ENCODE measurements at regions not wholly inside any gene's neighbourhood (a gene's known extent, or its start where the extent isn't known, plus 50 kb on each side); places are given as distances from the start of the nearest gene placed in this dataset.
"Not testable (repeated sequence)": the region's sequence is repeated elsewhere in the genome, so short reads cannot be mapped to it uniquely, and the experiment has no call there.

- H3K27me3 Mint-ChIP-seq = peaks cover 8% of the 10 kb centered on the region
- H3K4me3 Mint-ChIP-seq = peak overlapping the region; percentile 87
- peak; percentile 62 for ATAC-seq
- H3K9me3 Mint-ChIP-seq = no peaks in the 10 kb centered on the region
- peaks cover 10% of the 10 kb centered on the region for H3K4me1 Mint-ChIP-seq
- H3K36me3 Mint-ChIP-seq = no peaks in the 10 kb centered on the region
- H3K27ac Mint-ChIP-seq = peak overlapping the region; percentile 86
Measured at GRCh38 chr15:77944002-77944867, 133.3 kb downstream of the TBC1D2B start.

- H3K36me3 Mint-ChIP-seq = no peaks in the 10 kb centered on the region
- H3K27me3 Mint-ChIP-seq = peaks cover 8% of the 10 kb centered on the region
- H3K4me1 Mint-ChIP-seq = peaks cover 10% of the 10 kb centered on the region
- no peak overlapping the region for H3K4me3 Mint-ChIP-seq
- no peak overlapping the region for H3K27ac Mint-ChIP-seq
- ATAC-seq = no peak
- no peaks in the 10 kb centered on the region for H3K9me3 Mint-ChIP-seq
Measured at GRCh38 chr15:77942611-77943211, 134.8 kb downstream of the TBC1D2B start.

- ATAC-seq = peak; percentile 24
- H3K36me3 Mint-ChIP-seq, H3K27ac Mint-ChIP-seq, H3K4me3 Mint-ChIP-seq, H3K4me1 Mint-ChIP-seq, H3K9me3 Mint-ChIP-seq, H3K27me3 Mint-ChIP-seq: not testable (repeated sequence)
Measured at GRCh38 chr15:77941090-77941827, 136.3 kb downstream of the TBC1D2B start.

GRCh38 chr15:77940381-77940947 is 137.0 kb downstream of the TBC1D2B start:
- Mint-ChIP-seq H3K36me3 (no peaks in the 10 kb centered on the region), H3K27ac (no peak overlapping the region), H3K27me3 (no peaks in the 10 kb centered on the region), H3K4me3 (no peak overlapping the region), H3K9me3 (no peaks in the 10 kb centered on the region), H3K4me1 (peaks cover 10% of the 10 kb centered on the region)
- ATAC-seq = no peak

- ATAC-seq = peak; percentile 28
- H3K36me3 Mint-ChIP-seq = no peaks in the 10 kb centered on the region
- H3K9me3 Mint-ChIP-seq = no peaks in the 10 kb centered on the region
- peaks cover 10% of the 10 kb centered on the region for H3K4me1 Mint-ChIP-seq
- H3K27me3 Mint-ChIP-seq = no peaks in the 10 kb centered on the region
- H3K4me3 Mint-ChIP-seq = no peak overlapping the region
- no peak overlapping the region for H3K27ac Mint-ChIP-seq
Measured at GRCh38 chr15:77939851-77940250, 137.7 kb downstream of the TBC1D2B start.

- not testable (repeated sequence) for H3K9me3 Mint-ChIP-seq, H3K4me3 Mint-ChIP-seq, H3K36me3 Mint-ChIP-seq, H3K27ac Mint-ChIP-seq, H3K4me1 Mint-ChIP-seq, H3K27me3 Mint-ChIP-seq, ATAC-seq
Measured at GRCh38 chr15:77939026-77939425, 138.5 kb downstream of the TBC1D2B start.

GRCh38 chr15:77938546-77938945 is 139.0 kb downstream of the TBC1D2B start:
- not testable (repeated sequence) for H3K9me3 Mint-ChIP-seq, H3K27ac Mint-ChIP-seq, ATAC-seq, H3K4me3 Mint-ChIP-seq, H3K4me1 Mint-ChIP-seq, H3K36me3 Mint-ChIP-seq, H3K27me3 Mint-ChIP-seq

GRCh38 chr15:77936567-77936966 is 140.9 kb downstream of the TBC1D2B start:
- H3K4me3 Mint-ChIP-seq, H3K27ac Mint-ChIP-seq, ATAC-seq, H3K4me1 Mint-ChIP-seq, H3K27me3 Mint-ChIP-seq, H3K9me3 Mint-ChIP-seq, H3K36me3 Mint-ChIP-seq: not testable (repeated sequence)

GRCh38 chr15:77934516-77934915 is 143.0 kb downstream of the TBC1D2B start:
- H3K4me1 Mint-ChIP-seq, H3K4me3 Mint-ChIP-seq, ATAC-seq, H3K27ac Mint-ChIP-seq, H3K27me3 Mint-ChIP-seq, H3K36me3 Mint-ChIP-seq, H3K9me3 Mint-ChIP-seq: not testable (repeated sequence)

- not testable (repeated sequence) for H3K9me3 Mint-ChIP-seq, H3K27ac Mint-ChIP-seq, H3K36me3 Mint-ChIP-seq, H3K4me1 Mint-ChIP-seq, H3K27me3 Mint-ChIP-seq, H3K4me3 Mint-ChIP-seq, ATAC-seq
Measured at GRCh38 chr15:77930907-77931306, 146.6 kb downstream of the TBC1D2B start.

GRCh38 chr15:77930490-77930889 is 147.0 kb downstream of the TBC1D2B start:
- not testable (repeated sequence) for H3K27ac Mint-ChIP-seq, H3K4me1 Mint-ChIP-seq, H3K27me3 Mint-ChIP-seq, H3K9me3 Mint-ChIP-seq, H3K4me3 Mint-ChIP-seq, H3K36me3 Mint-ChIP-seq, ATAC-seq

GRCh38 chr15:77926789-77927188 is 150.7 kb downstream of the TBC1D2B start:
- not testable (repeated sequence) for H3K4me3 Mint-ChIP-seq, H3K27ac Mint-ChIP-seq, ATAC-seq, H3K9me3 Mint-ChIP-seq, H3K4me1 Mint-ChIP-seq, H3K36me3 Mint-ChIP-seq
- H3K27me3 Mint-ChIP-seq = peaks cover 15% of the 10 kb centered on the region

GRCh38 chr15:77926296-77926695 is 151.2 kb downstream of the TBC1D2B start:
- H3K27ac Mint-ChIP-seq, H3K4me1 Mint-ChIP-seq, ATAC-seq, H3K9me3 Mint-ChIP-seq, H3K4me3 Mint-ChIP-seq, H3K36me3 Mint-ChIP-seq: not testable (repeated sequence)
- peaks cover 20% of the 10 kb centered on the region for H3K27me3 Mint-ChIP-seq

- not testable (repeated sequence) for H3K4me3 Mint-ChIP-seq, H3K4me1 Mint-ChIP-seq, H3K36me3 Mint-ChIP-seq, H3K9me3 Mint-ChIP-seq, H3K27ac Mint-ChIP-seq, ATAC-seq
- H3K27me3 Mint-ChIP-seq = peaks cover 27% of the 10 kb centered on the region
Measured at GRCh38 chr15:77925101-77925500, 152.4 kb downstream of the TBC1D2B start.

GRCh38 chr15:77921664-77922063 is 155.8 kb downstream of the TBC1D2B start:
- Mint-ChIP-seq H3K9me3 (no peaks in the 10 kb centered on the region), H3K4me1 (no peaks in the 10 kb centered on the region), H3K4me3 (no peak overlapping the region), H3K27ac (no peak overlapping the region), H3K27me3 (peaks cover 51% of the 10 kb centered on the region), H3K36me3 (no peaks in the 10 kb centered on the region)
- ATAC-seq = no peak

All from stimulated activated memory B cell treated with anti-CD40 and anti-IgM and Interleukin-4, amounts not matched to agents 10 μg/mL and 1 μg/mL and 100 μg/mL, for 72 hours (primary cell).